ENCODE measurements at regions not wholly inside any gene's neighbourhood (a gene's known extent, or its start where the extent isn't known, plus 50 kb on each side); places are given as distances from the start of the nearest gene placed in this dataset.

DNA sequence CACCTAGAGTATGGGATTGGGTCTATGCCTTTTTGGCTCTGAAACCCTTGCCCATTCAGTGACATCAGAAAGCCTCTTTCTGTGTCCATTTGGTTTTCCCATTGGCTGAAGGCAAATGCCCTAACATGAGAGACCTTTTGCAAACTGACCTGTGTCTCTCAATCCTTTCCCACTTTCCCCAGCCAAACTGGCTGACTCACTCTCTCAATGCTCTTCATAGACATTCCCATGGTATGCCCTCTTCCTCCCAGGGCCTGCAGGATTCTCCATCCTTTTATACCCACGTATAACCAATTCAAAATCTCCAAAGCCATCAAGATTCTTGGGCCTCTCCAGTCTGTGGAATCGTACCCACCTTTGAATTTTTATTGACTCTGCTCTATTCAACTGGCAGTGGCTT is 563.3 kb downstream of the GATA3 start:
- Histone ChIP-seq H4K20me1 (ENCODE audit: insufficient read depth) (no peaks in the 10 kb centered on the region), H3F3A (ENCODE audit: insufficient read depth) (no peaks in the 10 kb centered on the region), H2AFZ (no peak overlapping the region), H3K36me3 (ENCODE audit: low read depth) (no peaks in the 10 kb centered on the region), H3K4me1 (ENCODE audit: insufficient read depth) (no peaks in the 10 kb centered on the region), H3K9me3 (ENCODE audit: low read depth) (no peaks in the 10 kb centered on the region), H3K9me2 (ENCODE audit: insufficient read depth) (no peaks in the 10 kb centered on the region), H3K79me2 (ENCODE audit: insufficient read depth) (no peaks in the 10 kb centered on the region), H3K9ac (no peak overlapping the region), H3K4me2 (ENCODE audit: unreplicated experiment) (no peak overlapping the region), H3K27ac (no peak overlapping the region), H3K27me3 (replicated peaks; ENCODE audit: insufficient read depth) (no peaks in the 10 kb centered on the region), H3K4me3 (no peak overlapping the region)
- WGBS, 2 experiments (ENCODE audit: low coverage in 1 of 2, low lambda C conversion rate in 2 of 2, missing lambda C conversion rate in 2 of 2): 10 to 16% methylated on average over 2 of the region's 2 CpGs
- DNase-seq: no peak
- TF ChIP-seq EZH2 (IDR thresholded peaks at IDR 0.05; ENCODE audit: insufficient read depth, poor library complexity, severe bottlenecking) (no peak), EZH2phosphoT487 (IDR thresholded peaks at IDR 0.05; ENCODE audit: insufficient read depth, low read depth) (no peak)
- in situ Hi-C loops (cut with MboI): no loop called here

DNA sequence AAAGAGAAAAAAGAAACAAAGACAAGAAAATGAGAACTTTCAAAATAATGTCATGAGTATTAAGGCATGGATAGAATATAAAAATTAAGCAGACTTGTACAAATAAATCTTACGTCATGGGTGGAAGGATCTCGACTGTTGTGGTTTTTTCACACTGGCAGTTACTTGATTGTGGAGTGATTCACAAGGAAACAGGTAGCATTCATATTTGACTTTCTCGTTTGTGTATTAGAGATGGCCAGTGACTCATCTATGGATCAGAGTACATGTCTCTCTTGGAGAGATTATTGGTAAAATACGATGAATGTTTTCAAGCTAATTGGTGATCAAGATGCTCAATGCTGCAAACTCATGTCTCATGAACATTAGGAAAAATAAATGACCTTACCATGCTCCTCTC is 564.3 kb downstream of the GATA3 start:
- in situ Hi-C loops (cut with MboI): no loop called here

GRCh38 chr10:8628351-8628750 is 573.9 kb downstream of the GATA3 start:
- Histone ChIP-seq H3K9me3 (ENCODE audit: low read depth) (no peaks in the 10 kb centered on the region), H3K27ac (no peak overlapping the region), H3K27me3 (replicated peaks; ENCODE audit: insufficient read depth) (no peaks in the 10 kb centered on the region), H3K9ac (no peak overlapping the region), H3K9me2 (ENCODE audit: insufficient read depth) (no peaks in the 10 kb centered on the region), H3K79me2 (ENCODE audit: insufficient read depth) (no peaks in the 10 kb centered on the region), H3K4me3 (no peak overlapping the region), H3K4me2 (ENCODE audit: unreplicated experiment) (no peak overlapping the region), H3K4me1 (ENCODE audit: insufficient read depth) (no peaks in the 10 kb centered on the region), H3F3A (ENCODE audit: insufficient read depth) (no peaks in the 10 kb centered on the region), H4K20me1 (ENCODE audit: insufficient read depth) (no peaks in the 10 kb centered on the region), H2AFZ (no peak overlapping the region), H3K36me3 (ENCODE audit: low read depth) (no peaks in the 10 kb centered on the region)
- WGBS, 2 experiments (ENCODE audit: low coverage in 1 of 2, low lambda C conversion rate in 2 of 2, missing lambda C conversion rate in 2 of 2): 17 to 24% methylated on average over 5 of the region's 5 CpGs
- no peak for DNase-seq
- no peak for TF ChIP-seq EZH2 (IDR thresholded peaks at IDR 0.05; ENCODE audit: insufficient read depth, poor library complexity, severe bottlenecking)
- TF ChIP-seq EZH2phosphoT487 (IDR thresholded peaks at IDR 0.05; ENCODE audit: insufficient read depth, low read depth): no peak
- in situ Hi-C loops (cut with MboI): no loop called here

More for the DNA sequence above, 564.3 kb downstream of the GATA3 start:
- no peak overlapping the region for H2AFZ ChIP-seq
- H3F3A ChIP-seq (ENCODE audit: insufficient read depth): no peaks in the 10 kb centered on the region
- no peak overlapping the region for H3K9ac ChIP-seq
- no peaks in the 10 kb centered on the region for H4K20me1 ChIP-seq (ENCODE audit: insufficient read depth)
- 32 to 37% methylated on average over 4 of the region's 4 CpGs for WGBS, 2 experiments (ENCODE audit: low coverage in 1 of 2, low lambda C conversion rate in 2 of 2, missing lambda C conversion rate in 2 of 2)
- no peaks in the 10 kb centered on the region for H3K27me3 ChIP-seq (replicated peaks; ENCODE audit: insufficient read depth)
- no peak overlapping the region for H3K4me3 ChIP-seq
- H3K27ac ChIP-seq: no peak overlapping the region
- no peaks in the 10 kb centered on the region for H3K36me3 ChIP-seq (ENCODE audit: low read depth)
- H3K9me3 ChIP-seq (ENCODE audit: low read depth): no peaks in the 10 kb centered on the region
- DNase-seq: no peak
- TF ChIP-seq EZH2 (IDR thresholded peaks at IDR 0.05; ENCODE audit: insufficient read depth, poor library complexity, severe bottlenecking) (no peak), EZH2phosphoT487 (IDR thresholded peaks at IDR 0.05; ENCODE audit: insufficient read depth, low read depth) (no peak)
- no peaks in the 10 kb centered on the region for H3K4me1 ChIP-seq (ENCODE audit: insufficient read depth)
- H3K79me2 ChIP-seq (ENCODE audit: insufficient read depth): no peaks in the 10 kb centered on the region
- no peak overlapping the region for H3K4me2 ChIP-seq (ENCODE audit: unreplicated experiment)
- H3K9me2 ChIP-seq (ENCODE audit: insufficient read depth): no peaks in the 10 kb centered on the region

DNA sequence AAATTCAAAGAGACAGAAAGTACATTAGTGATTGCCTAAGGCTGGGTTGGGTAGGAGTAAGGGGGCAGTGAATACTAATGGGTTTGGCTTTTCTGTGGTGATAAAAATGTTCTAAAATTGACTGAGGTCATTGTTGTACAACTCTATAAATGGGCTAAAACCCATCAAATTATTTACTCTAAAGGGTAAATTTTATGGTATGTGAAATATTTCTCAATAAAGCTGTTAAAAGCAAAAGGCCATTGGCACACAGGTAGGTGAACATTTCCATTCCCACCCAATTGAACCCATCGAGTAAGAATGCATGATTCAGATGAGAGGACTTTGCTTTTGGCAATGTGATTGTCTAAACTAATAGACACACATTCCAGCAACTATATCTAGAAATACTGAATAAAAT is 579.4 kb downstream of the GATA3 start:
- no peaks in the 10 kb centered on the region for H3K79me2 ChIP-seq (ENCODE audit: insufficient read depth)
- no peak overlapping the region for H3K9ac ChIP-seq
- 0% methylated on average over 1 of the region's 1 CpG for WGBS, 2 experiments (ENCODE audit: low coverage in 1 of 2, low lambda C conversion rate in 2 of 2, missing lambda C conversion rate in 2 of 2)

GRCh38 chr10:8636371-8636770 is 581.9 kb downstream of the GATA3 start:
- TF ChIP-seq EZH2phosphoT487 (IDR thresholded peaks at IDR 0.05; ENCODE audit: insufficient read depth, low read depth) (no peak), EZH2 (IDR thresholded peaks at IDR 0.05; ENCODE audit: insufficient read depth, poor library complexity, severe bottlenecking) (no peak)
- WGBS, 2 experiments (ENCODE audit: low coverage in 1 of 2, low lambda C conversion rate in 2 of 2, missing lambda C conversion rate in 2 of 2): 28 to 34% methylated on average over 9 of the region's 9 CpGs
- H3K36me3 ChIP-seq (ENCODE audit: low read depth): no peaks in the 10 kb centered on the region
- no peak for DNase-seq
- no peaks in the 10 kb centered on the region for H3K9me3 ChIP-seq (ENCODE audit: low read depth)
- H3K27ac ChIP-seq: no peak overlapping the region
- no peaks in the 10 kb centered on the region for H3K9me2 ChIP-seq (ENCODE audit: insufficient read depth)
- H3K27me3 ChIP-seq (replicated peaks; ENCODE audit: insufficient read depth): no peaks in the 10 kb centered on the region
- no peaks in the 10 kb centered on the region for H3K79me2 ChIP-seq (ENCODE audit: insufficient read depth)
- H2AFZ ChIP-seq: no peak overlapping the region
- no peaks in the 10 kb centered on the region for H3K4me1 ChIP-seq (ENCODE audit: insufficient read depth)
- no peak overlapping the region for H3K9ac ChIP-seq
- H3K4me2 ChIP-seq (ENCODE audit: unreplicated experiment): no peak overlapping the region
- in situ Hi-C loops (cut with MboI): no loop called here
- H3F3A ChIP-seq (ENCODE audit: insufficient read depth): no peaks in the 10 kb centered on the region
- H4K20me1 ChIP-seq (ENCODE audit: insufficient read depth): no peaks in the 10 kb centered on the region
- H3K4me3 ChIP-seq: no peak overlapping the region

More for the DNA sequence above, 579.4 kb downstream of the GATA3 start:
- no peaks in the 10 kb centered on the region for H3K36me3 ChIP-seq (ENCODE audit: low read depth)
- no peak overlapping the region for H3K4me2 ChIP-seq (ENCODE audit: unreplicated experiment)
- no peak for DNase-seq
- no peak overlapping the region for H2AFZ ChIP-seq
- TF ChIP-seq EZH2phosphoT487 (IDR thresholded peaks at IDR 0.05; ENCODE audit: insufficient read depth, low read depth): no peak
- TF ChIP-seq EZH2 (IDR thresholded peaks at IDR 0.05; ENCODE audit: insufficient read depth, poor library complexity, severe bottlenecking): no peak
- H3K4me3 ChIP-seq: no peak overlapping the region
- in situ Hi-C loops (cut with MboI): no loop called here
- H3K9me3 ChIP-seq (ENCODE audit: low read depth): no peaks in the 10 kb centered on the region
- no peaks in the 10 kb centered on the region for H3K27me3 ChIP-seq (replicated peaks; ENCODE audit: insufficient read depth)
- H4K20me1 ChIP-seq (ENCODE audit: insufficient read depth): no peaks in the 10 kb centered on the region
- H3K4me1 ChIP-seq (ENCODE audit: insufficient read depth): no peaks in the 10 kb centered on the region
- no peaks in the 10 kb centered on the region for H3K9me2 ChIP-seq (ENCODE audit: insufficient read depth)
- H3F3A ChIP-seq (ENCODE audit: insufficient read depth): no peaks in the 10 kb centered on the region
- H3K27ac ChIP-seq: no peak overlapping the region
